Left cardiac atrium (tissue), 4 donors: ENCODE measurements at regions not wholly inside any gene's neighbourhood (a gene's known extent, or its start where the extent isn't known, plus 50 kb on each side); places are given as distances from the start of the nearest gene placed in this dataset.

Experiments
- ATAC-seq, 2 donors: fragments of 200-7000 bp; cut with Tn5 transposase; one replicate each; pipeline ENCODE4 v1.9.1; 2020; ENCODE audit warnings: mild to moderate bottlenecking in 2 of 2, moderate library complexity in 2 of 2
- DNase-seq: peaks from one replicate; pipeline ENCODE4 v3.0.0-alpha.2; 2020
- intact Hi-C, 2 donors: fragments of 100-400 bp; cut with DNase I; formaldehyde crosslinking; loops; one replicate each; pipeline versions ENCODE4 v1.14.1 to v1.15.1; 2022 to 2023
- donor health status: DM: no; HTN: yes; CAD: no.
- donor health status: DM: no; HTN: yes; CAD: no; lungs with severe emphysema.
- donor health status: DM: yes; HTN: yes; CAD: no.
- donor health status: Dilated cardiomyopathy.

GRCh38 chr13:106815545-106815944 lies 247.6 kb upstream of the ARGLU1 start:
- DNase-seq = no peak
- intact Hi-C loops = no loop called here
- no peak for ATAC-seq

GRCh38 chr13:106814463-106814862 lies 246.5 kb upstream of the ARGLU1 start:
- intact Hi-C loops = no loop called here
- no peak for ATAC-seq
- DNase-seq = no peak

GRCh38 chr13:106810069-106810468 lies 242.1 kb upstream of the ARGLU1 start:
- intact Hi-C loops = no loop called here
- ATAC-seq = no peak
- no peak for DNase-seq

GRCh38 chr13:106804991-106805390 lies 237.1 kb upstream of the ARGLU1 start:
- intact Hi-C loops = no loop called here
- ATAC-seq = no peak

DNA sequence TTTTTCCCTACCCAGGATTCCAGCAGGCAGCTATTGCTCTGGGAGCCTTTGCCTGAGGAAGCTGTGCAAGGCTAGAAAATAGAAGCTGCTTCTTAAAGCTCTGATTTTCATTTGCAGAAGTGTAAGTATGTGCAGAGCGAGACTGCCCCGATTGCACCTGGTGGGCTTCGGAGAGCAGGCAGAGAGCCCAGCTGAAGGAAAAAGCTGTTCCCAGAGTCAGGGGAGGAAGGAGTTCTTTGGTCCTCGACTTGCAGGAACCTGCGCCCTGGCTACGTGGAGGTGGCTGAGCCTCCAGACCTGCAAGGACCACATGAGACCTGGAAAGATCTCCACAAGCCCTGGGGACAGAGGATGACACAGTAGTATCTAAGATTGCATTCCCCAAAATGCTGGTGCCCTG lies 235.0 kb upstream of the ARGLU1 start:
- ATAC-seq (no peak), DNase-seq (no peak)
- intact Hi-C loops = no loop called here

More at GRCh38 chr13:106804991-106805390, 237.1 kb upstream of the ARGLU1 start:
- DNase-seq = no peak

GRCh38 chr13:106799781-106800335 lies 231.9 kb upstream of the ARGLU1 start:
- no peak for ATAC-seq
- intact Hi-C loops = no loop called here

DNA sequence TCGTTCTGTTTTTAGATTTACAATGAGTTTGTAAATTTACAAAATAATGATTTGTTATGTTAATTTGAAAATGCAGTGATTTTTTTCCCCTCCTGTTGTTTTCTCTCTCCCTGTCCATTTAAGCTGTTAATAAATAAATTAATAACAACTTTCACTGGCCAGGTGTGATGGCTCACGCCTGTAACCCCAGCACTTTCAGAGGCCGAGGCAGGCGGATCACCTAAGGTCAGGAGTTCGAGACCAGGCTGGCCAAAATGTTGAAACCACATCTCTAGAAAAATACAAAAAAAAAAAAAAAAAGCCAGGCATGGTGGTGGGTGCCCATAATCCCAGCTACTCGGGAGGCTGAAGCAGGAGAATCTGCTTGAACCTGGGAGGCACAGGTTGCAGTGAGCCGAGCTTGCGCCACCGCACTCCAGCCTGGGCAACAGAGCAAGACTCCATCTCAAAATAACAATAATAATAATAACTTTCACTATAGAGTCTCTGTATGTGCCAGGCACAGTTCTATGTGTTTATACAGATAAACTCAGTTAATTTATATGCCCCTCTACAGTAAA lies 229.2 kb upstream of the ARGLU1 start:
- intact Hi-C loops = no loop called here
- no peak for ATAC-seq
- DNase-seq = no peak

More at GRCh38 chr13:106799781-106800335, 231.9 kb upstream of the ARGLU1 start:
- DNase-seq = no peak

DNA sequence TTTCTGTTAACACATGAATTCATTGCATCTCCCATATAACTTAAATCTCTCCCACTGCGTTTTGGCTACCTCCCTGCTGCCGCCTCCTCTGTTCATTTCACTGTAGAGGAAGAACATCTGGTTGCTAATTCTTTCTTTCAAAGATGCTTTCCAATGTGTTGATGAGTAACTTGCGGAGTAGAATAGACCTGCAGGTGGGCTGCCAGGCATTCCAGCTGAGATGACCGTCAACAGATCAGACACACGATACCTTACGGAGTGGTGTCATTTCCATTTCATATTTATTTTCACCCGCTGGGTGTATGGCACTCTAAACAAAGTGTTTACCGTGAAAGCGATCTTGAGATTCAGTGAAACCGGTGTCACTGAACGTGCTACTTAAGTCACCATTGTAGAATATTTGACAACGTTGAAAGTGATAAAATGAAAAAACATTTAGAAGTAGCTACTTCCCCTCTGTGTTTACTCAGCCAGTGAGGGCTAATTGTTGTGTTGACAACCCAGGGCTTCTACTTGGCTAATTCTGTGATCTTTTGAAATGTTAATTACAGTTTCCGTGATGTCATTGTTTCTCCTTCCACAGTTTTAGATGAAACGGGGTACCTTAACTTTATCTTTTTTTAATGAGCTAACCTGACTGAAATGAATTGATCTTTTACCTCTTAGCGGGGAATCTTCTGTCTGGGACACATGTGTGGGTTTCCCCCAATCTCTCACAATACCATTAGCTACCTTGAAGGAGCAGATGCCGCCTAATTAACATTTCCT lies 228.5 kb upstream of the ARGLU1 start:
- intact Hi-C loops = no loop called here
- ATAC-seq = no peak

GRCh38 chr13:106795847-106796246 lies 227.9 kb upstream of the ARGLU1 start:
- ATAC-seq = no peak
- no peak for DNase-seq
- intact Hi-C loops = no loop called here

More for the DNA sequence above, 228.5 kb upstream of the ARGLU1 start:
- no peak for DNase-seq

- intact Hi-C loops = no loop called here
- no peak for DNase-seq
- ATAC-seq = no peak
Measured at GRCh38 chr13:106794117-106794516, 226.2 kb upstream of the ARGLU1 start.

DNA sequence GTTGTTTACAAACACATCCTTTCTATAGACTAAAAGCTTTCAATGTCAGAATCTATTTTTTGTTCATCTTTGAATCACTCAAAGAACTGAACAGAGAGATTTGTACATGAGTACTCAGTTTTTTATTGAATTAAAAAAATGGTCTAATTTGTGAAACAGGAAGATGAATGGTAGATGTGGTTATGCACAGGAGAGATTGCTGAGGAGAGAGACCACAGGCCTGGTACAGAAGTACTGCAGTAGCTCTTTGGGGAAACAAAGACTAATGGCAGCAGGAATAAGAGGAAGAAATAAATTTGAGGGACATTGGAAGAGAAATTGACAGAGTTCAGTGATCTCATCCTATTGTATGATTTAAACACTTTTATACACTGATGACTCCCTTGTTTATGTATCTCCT lies 222.0 kb upstream of the ARGLU1 start:
- intact Hi-C loops = no loop called here
- no peak for ATAC-seq
- DNase-seq = no peak

- DNase-seq (no peak), ATAC-seq (no peak)
- intact Hi-C loops = no loop called here
Measured at GRCh38 chr13:106786006-106786563, 218.1 kb upstream of the ARGLU1 start.

GRCh38 chr13:106774621-106775020 lies 206.7 kb upstream of the ARGLU1 start:
- intact Hi-C loops = no loop called here
- no peak for ATAC-seq
- DNase-seq = no peak

GRCh38 chr13:106772006-106772601 lies 204.2 kb upstream of the ARGLU1 start:
- ATAC-seq = no peak
- intact Hi-C loops = no loop called here

DNA sequence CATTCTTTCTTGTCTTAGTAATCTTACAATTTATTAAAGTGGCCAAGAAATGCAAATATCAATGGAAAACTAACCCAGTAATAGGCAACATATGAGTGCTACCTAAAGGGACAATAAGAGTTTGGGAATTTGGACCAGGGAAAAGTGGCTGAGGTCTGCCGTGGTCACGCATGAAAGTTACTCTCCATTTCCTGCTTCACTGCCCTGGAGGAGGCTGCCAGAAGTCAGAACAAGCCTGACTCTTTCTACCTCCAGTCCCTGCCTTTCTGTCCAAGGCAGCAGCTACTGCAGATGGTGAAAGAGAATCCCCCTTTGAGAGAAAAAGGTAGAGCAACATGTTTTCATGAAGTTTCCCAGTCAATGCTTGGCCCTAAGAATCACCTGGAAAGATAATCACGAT lies 201.1 kb upstream of the ARGLU1 start:
- intact Hi-C loops = no loop called here

More at GRCh38 chr13:106772006-106772601, 204.2 kb upstream of the ARGLU1 start:
- no peak for DNase-seq

GRCh38 chr13:106762708-106763107 lies 194.8 kb upstream of the ARGLU1 start:
- intact Hi-C loops = no loop called here
- ATAC-seq (no peak), DNase-seq (no peak)

More for the DNA sequence above, 201.1 kb upstream of the ARGLU1 start:
- DNase-seq = no peak
- no peak for ATAC-seq

DNA sequence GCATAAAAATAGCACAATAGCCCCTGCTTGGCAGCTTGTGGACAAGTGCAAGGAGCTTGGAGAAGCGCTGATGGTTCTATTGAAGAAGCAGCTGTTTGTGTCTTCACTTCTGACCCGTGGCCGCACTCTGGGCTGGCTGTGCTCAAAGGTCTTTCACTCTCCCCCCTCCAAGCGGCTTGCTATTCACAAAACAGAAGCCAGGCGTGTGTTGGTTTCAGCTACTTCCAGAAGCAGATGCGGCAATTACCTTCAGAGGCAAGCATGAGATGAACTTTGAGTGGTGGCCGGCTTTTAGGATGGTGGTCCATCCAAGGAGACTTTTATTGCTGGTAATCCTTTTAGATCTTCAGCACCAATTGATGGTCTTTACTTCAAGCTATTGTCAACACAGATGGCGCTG lies 188.5 kb upstream of the ARGLU1 start:
- DNase-seq = no peak
- ATAC-seq = no peak
- intact Hi-C loops = no loop called here

GRCh38 chr13:106755542-106755941 lies 187.6 kb upstream of the ARGLU1 start:
- intact Hi-C loops = no loop called here
- no peak for ATAC-seq
- DNase-seq = no peak

GRCh38 chr13:106753251-106753650 lies 185.3 kb upstream of the ARGLU1 start:
- peak in 1 of 2 donors; percentile 44 for ATAC-seq
- DNase-seq = peak; percentile 29

DNA sequence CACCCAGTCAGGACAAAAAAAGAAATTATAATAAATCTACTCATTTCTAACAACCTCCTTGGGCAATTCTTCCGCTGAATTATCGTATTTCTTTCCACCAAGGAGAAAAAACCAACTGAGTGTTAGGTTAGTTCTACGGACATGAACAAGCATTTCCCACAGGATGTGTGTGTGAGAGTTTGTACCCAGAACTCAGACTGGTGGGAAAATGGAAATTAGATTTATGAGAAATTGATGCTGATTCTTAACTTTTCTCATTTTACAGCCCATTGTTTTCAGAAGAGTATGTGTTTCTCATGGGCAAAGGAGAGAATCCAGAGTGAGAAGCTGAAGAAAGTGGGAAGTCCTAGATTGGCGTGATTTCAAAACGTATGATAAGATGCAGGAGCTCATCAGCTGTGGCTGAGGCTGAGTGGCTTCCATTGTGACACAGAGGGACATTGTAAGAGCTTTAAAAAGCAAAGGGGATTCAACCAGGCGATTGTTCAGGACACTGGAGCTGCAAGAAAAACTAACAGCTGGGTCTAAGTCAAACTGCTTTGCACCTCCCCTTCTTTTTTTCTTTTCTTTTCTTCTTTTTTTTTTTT lies 184.7 kb upstream of the ARGLU1 start:
- ATAC-seq = no peak
- intact Hi-C loops = no loop called here
- DNase-seq = no peak

More at GRCh38 chr13:106753251-106753650, 185.3 kb upstream of the ARGLU1 start:
- intact Hi-C loops = no loop called here
